ENCODE measurements at regions not wholly inside any gene's neighbourhood (a gene's known extent, or its start where the extent isn't known, plus 50 kb on each side); places are given as distances from the start of the nearest gene placed in this dataset.

DNA sequence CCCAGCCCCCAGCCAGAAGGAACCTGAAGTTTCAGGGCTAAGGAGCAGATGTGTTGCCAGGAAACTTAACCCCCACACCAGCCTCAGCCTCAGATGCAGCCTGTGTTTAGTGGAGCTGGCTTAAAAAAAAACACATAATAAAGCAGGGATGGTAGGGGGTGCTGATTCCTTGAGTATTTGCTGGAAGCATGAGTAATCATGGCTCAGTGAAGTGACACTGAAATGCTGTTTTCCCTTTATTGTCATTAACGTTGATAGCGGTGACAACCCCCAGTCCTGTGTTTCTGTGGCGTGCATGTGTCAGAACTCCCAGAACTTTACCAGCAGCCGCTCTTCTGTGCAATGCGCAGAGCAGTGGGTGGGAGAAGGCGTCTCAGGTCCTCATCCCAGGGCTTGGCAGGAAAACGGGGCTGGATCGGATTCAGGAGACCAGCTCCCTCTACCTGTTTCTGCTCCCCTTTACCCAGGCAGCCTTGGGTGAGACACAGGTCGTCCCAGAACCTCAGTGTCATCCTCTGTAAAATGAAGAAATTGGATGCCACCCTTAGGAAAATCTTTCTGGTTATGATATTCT lies 1282.1 kb downstream of the TBC1D22A start:
- no peaks in the 10 kb centered on the region for H3K9me2 ChIP-seq (replicated peaks; ENCODE audit: low read depth, low read length)
- H3K4me1 ChIP-seq (ENCODE audit: insufficient read depth, low read length, poor library complexity, severe bottlenecking): no peaks in the 10 kb centered on the region
- H3K36me3 ChIP-seq (ENCODE audit: insufficient read depth, low read length): no peaks in the 10 kb centered on the region
- H3K9me3 ChIP-seq (ENCODE audit: insufficient read depth, low read depth, low read length): no peaks in the 10 kb centered on the region
- H3F3A ChIP-seq (ENCODE audit: low read depth): no peaks in the 10 kb centered on the region
- TF ChIP-seq, protein P1, sequence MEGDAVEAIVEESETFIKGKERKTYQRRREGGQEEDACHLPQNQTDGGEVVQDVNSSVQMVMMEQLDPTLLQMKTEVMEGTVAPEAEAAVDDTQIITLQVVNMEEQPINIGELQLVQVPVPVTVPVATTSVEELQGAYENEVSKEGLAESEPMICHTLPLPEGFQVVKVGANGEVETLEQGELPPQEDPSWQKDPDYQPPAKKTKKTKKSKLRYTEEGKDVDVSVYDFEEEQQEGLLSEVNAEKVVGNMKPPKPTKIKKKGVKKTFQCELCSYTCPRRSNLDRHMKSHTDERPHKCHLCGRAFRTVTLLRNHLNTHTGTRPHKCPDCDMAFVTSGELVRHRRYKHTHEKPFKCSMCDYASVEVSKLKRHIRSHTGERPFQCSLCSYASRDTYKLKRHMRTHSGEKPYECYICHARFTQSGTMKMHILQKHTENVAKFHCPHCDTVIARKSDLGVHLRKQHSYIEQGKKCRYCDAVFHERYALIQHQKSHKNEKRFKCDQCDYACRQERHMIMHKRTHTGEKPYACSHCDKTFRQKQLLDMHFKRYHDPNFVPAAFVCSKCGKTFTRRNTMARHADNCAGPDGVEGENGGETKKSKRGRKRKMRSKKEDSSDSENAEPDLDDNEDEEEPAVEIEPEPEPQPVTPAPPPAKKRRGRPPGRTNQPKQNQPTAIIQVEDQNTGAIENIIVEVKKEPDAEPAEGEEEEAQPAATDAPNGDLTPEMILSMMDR (conservative IDR thresholded peaks at IDR 0.05; ENCODE audit: low read length): no peak
- no peak for TF ChIP-seq EZH2phosphoT487 (IDR thresholded peaks at IDR 0.05; ENCODE audit: borderline replicate concordance)
- no peak overlapping the region for H3K9ac ChIP-seq (ENCODE audit: low read depth, low read length, poor library complexity, severe bottlenecking)
- no peaks in the 10 kb centered on the region for H3K27me3 ChIP-seq (ENCODE audit: insufficient read depth, low read length, poor library complexity, severe bottlenecking)
- H2AFZ ChIP-seq (ENCODE audit: low read length): no peak overlapping the region
- H3K4me3 ChIP-seq (ENCODE audit: low read length, poor library complexity, severe bottlenecking): no peak overlapping the region
- H3K4me2 ChIP-seq (ENCODE audit: low read depth, low read length, poor library complexity, severe bottlenecking): no peak overlapping the region
- no peaks in the 10 kb centered on the region for H4K20me1 ChIP-seq (ENCODE audit: insufficient read depth, low read length, poor library complexity, severe bottlenecking)
- no peaks in the 10 kb centered on the region for H3K79me2 ChIP-seq (ENCODE audit: insufficient read depth, low read length)

DNA sequence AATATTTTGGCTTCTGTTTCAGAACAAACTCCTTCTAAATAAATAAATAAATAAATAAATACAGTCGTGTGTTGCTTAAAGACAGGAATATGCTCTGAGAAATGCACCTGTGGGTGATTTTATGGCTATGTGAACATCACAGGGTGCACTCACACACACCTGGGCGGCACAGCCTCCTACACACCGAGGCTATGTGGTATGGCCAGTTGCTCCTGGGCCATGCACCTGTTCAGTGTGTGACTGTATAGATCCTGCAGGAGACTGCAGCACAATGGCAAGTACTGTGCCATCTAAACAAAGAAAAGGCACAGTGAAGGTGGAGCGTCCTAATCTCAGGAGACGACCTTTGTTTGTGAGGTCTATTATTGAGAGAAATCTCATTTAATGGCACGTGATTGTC lies 1281.1 kb downstream of the TBC1D22A start:
- Histone ChIP-seq H3K4me1 (ENCODE audit: insufficient read depth, low read length, poor library complexity, severe bottlenecking) (no peaks in the 10 kb centered on the region), H2AFZ (ENCODE audit: low read length) (no peak overlapping the region), H3K9me3 (ENCODE audit: insufficient read depth, low read depth, low read length) (no peaks in the 10 kb centered on the region), H4K20me1 (ENCODE audit: insufficient read depth, low read length, poor library complexity, severe bottlenecking) (no peaks in the 10 kb centered on the region), H3K4me3 (ENCODE audit: low read length, poor library complexity, severe bottlenecking) (no peak overlapping the region), H3K9me2 (replicated peaks; ENCODE audit: low read depth, low read length) (no peaks in the 10 kb centered on the region), H3K36me3 (ENCODE audit: insufficient read depth, low read length) (no peaks in the 10 kb centered on the region), H3K9ac (ENCODE audit: low read depth, low read length, poor library complexity, severe bottlenecking) (no peak overlapping the region), H3F3A (ENCODE audit: low read depth) (no peaks in the 10 kb centered on the region), H3K79me2 (ENCODE audit: insufficient read depth, low read length) (no peaks in the 10 kb centered on the region), H3K27me3 (ENCODE audit: insufficient read depth, low read length, poor library complexity, severe bottlenecking) (no peaks in the 10 kb centered on the region), H3K4me2 (ENCODE audit: low read depth, low read length, poor library complexity, severe bottlenecking) (no peak overlapping the region)
- TF ChIP-seq, protein P1 (conservative IDR thresholded peaks at IDR 0.05; ENCODE audit: low read length): no peak
- TF ChIP-seq EZH2phosphoT487 (IDR thresholded peaks at IDR 0.05; ENCODE audit: borderline replicate concordance): no peak

DNA sequence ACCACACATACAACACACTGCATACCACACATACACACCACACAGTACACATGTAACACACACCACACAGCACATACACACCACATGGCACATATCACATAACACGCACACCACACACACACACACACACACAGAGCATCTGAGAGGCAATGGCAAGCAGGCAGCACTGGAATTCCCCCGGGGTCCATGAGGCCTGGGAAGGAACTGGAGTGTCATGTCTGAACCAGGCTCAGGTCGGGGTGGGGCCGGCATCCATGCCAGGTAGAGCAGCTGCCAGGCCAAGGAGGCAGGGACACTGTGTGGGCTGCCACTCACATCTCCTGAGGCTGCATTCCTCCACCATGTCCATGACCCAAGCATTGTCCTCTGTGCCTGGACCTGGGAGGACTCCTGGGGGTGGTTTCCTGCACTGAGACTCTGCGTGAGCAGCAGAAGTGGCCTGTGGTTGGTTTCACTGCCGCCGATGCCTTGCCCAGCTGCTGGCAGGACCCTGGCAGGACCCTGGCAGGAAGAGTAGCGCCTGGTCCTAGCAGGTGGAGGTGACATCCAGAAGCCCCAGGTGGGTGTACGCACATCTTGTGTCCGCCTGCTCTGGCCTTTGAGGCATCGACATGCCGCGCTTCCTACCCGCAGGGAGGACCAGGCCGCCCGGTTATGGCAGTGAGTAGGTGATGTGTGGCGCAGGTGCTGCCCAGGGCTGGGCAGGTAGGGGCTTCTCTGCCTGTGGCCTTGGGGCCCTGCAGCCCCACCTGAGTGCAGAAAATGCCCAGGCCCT lies 1280.4 kb downstream of the TBC1D22A start:
- Histone ChIP-seq H3F3A (ENCODE audit: low read depth) (no peaks in the 10 kb centered on the region), H3K4me3 (ENCODE audit: low read length, poor library complexity, severe bottlenecking) (no peak overlapping the region), H3K9ac (ENCODE audit: low read depth, low read length, poor library complexity, severe bottlenecking) (no peak overlapping the region), H2AFZ (ENCODE audit: low read length) (no peak overlapping the region), H3K4me1 (ENCODE audit: insufficient read depth, low read length, poor library complexity, severe bottlenecking) (no peaks in the 10 kb centered on the region), H3K4me2 (ENCODE audit: low read depth, low read length, poor library complexity, severe bottlenecking) (no peak overlapping the region), H3K27me3 (ENCODE audit: insufficient read depth, low read length, poor library complexity, severe bottlenecking) (no peaks in the 10 kb centered on the region), H3K36me3 (ENCODE audit: insufficient read depth, low read length) (no peaks in the 10 kb centered on the region), H3K9me2 (replicated peaks; ENCODE audit: low read depth, low read length) (no peaks in the 10 kb centered on the region), H3K9me3 (ENCODE audit: insufficient read depth, low read depth, low read length) (no peaks in the 10 kb centered on the region), H3K79me2 (ENCODE audit: insufficient read depth, low read length) (no peaks in the 10 kb centered on the region), H4K20me1 (ENCODE audit: insufficient read depth, low read length, poor library complexity, severe bottlenecking) (no peaks in the 10 kb centered on the region)
- TF ChIP-seq, protein P1 (conservative IDR thresholded peaks at IDR 0.05; ENCODE audit: low read length): no peak
- TF ChIP-seq EZH2phosphoT487 (IDR thresholded peaks at IDR 0.05; ENCODE audit: borderline replicate concordance): no peak
